GM21528 (cell line): ENCODE measurements at regions not wholly inside any gene's neighbourhood (a gene's known extent, or its start where the extent isn't known, plus 50 kb on each side); places are given as distances from the start of the nearest gene placed in this dataset.

Experiments
- ATAC-seq: cut with Tn5 transposase; IDR thresholded peaks from one replicate; pipeline ENCODE4 v1.9.1; 2021; ENCODE audit warnings: mild to moderate bottlenecking, moderate library complexity; ENCODE audit not compliant: unreplicated experiment, low FRiP score

DNA sequence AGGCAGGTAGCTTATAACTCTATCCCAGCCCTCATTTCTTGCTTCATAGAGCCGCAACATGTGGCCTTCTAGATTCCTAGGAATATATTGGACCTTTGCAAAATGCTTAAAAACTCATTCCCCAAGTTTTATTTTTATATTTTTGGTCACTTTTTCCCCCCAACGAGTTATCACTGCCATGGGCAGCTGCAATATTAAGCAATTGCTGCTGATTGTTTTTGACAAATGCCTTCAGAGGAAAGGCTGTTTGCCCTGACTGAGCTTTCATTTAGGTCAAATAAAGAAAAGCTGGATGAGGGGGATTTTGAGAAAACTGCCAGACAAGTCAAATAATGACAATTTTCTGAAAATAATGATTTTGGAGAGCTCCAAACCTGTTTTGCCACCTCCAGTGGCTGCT, 976.9 kb upstream of the MBL2 start:
- no peak for ATAC-seq

DNA sequence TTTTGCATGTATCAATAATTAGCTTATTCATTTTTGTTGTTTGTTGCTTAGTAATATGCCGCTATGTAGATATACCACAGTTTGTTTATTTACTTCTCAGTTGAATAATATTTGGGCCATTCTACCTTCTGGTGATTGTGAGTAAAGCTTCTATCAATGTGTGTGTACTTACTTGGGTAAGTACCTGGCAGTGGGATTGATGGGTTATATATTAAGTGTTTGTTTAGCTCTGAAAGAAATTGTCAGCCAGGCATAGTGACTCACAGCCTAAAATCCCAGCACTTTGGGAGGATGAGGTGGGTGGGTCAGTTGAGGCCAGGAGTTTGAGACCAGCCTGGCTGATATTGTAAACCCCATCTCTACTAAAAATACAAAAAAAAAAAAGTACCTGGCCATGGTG, 975.7 kb upstream of the MBL2 start:
- ATAC-seq, result no peak

DNA sequence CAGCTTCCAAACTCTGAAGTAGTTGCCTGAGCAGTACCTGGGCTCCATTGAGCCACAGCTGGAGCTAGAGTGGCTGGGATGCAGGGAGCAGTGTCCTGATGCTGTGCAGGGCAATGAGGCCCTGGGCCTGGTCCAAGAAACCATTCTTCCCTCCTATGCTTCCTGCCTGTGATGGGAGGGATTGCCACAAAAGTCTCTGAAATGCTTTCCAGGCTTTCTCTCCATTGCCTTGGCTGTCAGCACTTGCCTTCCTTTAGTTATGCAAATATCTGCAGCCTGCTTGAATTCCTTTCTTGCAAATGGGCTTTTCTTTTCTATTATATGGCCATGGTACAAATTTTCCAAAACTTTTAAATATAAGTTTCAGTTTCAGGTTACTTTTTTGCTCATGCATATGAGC, 972.2 kb upstream of the MBL2 start:
- no peak for ATAC-seq

DNA sequence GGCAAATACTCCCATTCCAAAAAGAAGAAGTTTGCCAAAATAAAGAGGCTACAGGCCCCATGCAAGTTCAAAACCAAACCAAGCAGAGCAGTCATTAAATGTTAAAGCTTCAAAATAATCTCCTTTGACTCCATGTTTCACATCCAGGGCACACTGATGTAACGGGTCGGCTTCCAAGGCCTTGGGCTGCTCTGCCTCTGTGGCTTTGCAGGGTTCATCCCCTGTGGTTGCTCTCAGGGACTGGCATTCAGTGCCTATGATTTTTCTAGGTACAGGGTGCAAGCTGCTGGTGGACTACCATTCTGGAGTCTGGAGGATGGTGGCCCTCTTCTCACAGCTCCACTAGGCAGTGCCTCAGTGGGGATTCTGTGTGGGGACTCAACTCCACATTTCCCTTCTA, 971.6 kb upstream of the MBL2 start:
- no peak for ATAC-seq

DNA sequence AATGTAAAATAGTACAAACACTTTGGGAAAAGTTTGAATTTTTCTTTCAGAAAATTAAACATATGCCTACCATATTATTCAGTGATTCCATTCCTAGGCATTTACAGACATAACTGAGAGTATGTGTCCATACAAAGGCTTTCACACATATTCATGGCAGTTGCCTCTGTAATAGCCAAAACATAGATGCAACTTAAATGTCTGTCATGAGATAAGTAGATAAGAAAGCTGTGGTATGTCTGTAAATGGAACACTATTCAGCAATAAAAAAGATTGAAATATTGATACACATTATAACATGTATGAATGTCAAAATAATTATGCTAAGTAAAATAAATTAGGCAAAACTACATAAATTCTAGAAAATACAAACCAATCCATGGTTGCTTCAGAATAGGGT, 964.5 kb upstream of the MBL2 start:
- no peak for ATAC-seq

DNA sequence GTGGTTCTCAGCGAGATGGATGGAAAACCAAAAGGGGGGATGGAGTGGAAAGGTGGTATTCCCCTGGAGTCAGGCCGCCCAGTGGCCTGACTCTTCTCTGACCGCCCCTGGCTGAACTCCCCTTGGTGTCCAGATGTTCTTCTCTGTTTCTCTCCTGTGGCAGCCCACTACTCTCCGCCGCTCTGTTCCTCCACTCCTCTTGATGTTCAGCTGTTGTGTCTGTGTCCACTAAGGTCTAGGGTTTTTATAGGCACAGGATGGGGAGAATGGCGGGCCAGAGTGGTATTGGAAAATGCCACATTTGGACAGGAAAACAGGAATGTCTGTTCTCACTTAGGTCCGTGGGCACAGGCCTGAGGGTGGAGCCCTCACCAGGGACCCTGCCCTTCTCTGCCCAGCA, 954.3 kb upstream of the MBL2 start:
- ATAC-seq, result no peak

DNA sequence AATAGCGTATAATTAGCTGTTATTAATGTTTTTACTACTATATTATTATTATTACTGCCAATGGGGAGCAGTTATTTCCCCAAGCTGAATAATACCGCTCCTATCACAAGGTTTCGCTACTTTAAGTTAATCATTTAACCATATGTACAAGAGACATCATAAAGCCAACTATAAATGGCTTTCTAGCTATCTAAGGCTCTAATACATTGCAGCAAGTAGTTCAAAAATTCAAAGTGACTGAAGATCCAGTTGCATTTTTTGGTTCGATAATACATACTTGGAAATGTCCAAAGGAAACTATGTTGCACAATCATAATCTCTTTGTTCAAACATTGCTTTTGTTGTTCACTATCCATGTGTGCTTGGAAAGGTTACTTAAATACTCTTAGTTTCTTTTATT, 952.0 kb upstream of the MBL2 start:
- ATAC-seq, result no peak

DNA sequence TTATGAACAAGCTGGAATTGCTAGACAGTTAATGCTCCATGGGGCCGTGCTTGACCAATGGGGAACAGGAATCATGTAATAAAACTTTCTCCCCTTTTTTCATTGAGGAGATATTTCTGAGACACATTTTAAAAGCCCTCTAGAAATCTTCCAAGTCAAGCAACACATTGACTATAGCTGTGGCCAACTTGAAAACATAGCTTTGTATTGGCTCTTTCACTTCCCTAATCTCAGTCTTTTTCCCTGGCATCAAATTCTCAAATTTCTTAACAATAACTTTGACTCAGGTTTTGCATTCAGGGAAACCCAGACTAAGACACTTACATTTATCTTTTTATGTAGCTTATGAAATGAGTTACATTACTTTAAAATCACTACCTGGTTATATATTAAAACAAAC, 947.1 kb upstream of the MBL2 start:
- ATAC-seq, result no peak

DNA sequence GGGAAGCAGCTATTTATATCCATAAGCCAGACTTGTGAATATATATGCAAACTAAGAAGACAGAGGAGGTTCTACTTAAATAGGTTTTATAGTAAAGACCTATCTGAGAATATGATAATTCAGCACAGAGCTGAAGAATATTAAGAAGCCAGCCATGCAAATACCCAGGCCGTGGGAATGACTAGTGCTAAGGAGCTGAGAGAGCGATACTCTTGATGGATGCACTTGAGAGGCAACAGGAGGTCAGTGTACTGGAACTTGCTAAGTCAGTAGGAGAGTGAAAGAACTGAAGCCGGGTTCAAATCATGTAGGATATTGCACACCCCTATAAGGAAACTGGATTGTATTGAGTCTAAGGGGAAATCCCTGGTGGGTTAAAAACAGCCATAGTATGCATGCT, 943.6 kb upstream of the MBL2 start:
- no peak for ATAC-seq

DNA sequence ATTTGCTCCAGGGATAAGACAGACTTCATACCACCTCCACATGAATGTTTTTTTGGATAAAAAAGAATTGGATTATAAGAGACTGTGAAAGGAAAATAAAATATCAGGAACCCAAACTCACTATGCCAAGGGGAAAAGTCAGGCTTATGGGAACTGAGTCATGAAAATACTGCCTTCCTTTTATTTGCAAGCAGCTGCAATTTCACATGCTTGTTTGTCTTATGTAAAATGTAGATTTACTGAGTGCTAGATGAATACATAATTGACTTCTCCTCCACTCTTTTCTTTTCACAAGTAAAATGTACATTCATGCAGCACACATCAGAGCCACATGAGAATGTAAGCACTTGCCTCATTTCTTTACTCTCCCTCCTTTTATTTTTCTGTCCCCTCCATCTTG, 940.8 kb upstream of the MBL2 start:
- no peak for ATAC-seq

DNA sequence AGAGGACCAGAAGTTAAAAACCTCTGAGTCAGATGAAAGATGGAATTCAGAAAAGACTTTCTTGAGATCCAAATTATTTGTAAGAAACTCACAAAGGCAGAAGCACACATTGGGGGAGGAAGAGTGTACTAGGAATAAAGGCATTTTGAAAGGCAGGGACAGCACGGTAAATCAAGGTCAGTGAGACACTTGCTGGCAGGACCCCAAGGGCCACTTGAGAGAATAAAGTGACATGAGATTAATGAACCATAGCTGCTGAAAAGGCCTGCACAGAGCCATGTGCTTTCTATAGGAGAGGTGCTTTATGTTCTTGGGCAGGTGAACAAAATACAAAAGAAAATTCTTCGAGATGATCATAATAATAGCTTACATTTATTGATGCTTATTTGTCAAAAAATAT, 929.9 kb upstream of the MBL2 start:
- no peak for ATAC-seq

DNA sequence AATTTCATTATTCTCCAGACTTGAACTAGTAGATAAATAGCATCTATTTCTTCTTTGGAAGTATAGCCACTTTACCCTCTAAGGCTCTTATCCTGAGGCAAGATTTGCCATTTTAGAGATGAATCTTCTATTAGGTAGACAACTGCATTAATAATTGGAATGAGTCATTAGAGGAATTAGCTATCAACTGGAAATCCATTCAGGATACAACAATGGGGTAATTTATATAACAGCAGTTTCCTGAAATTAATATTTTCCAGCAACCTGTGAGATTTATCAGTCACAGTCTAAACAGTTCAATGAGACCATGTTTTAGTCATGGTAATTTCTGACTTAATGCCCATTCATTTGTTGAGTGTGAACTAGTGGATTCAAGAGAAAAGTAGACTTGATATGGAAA, 928.6 kb upstream of the MBL2 start:
- ATAC-seq, result no peak

DNA sequence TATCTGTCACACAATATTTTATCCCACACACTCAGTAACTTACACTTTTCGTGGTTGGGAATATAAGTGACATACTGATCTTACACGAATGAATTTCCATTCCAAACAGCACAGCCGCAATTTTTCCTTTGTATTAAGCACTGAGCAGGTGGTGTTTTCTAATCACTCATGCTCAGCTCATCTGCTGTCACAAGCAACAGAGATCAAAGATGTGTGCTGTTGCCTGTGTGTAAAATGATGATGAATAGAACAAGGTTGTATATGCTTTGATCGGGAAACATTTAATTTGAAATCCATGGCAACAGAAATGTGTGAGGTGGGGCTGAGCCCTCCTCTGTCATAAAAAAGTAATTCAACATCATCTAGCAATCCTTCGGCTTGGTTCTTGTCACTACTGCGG, 927.7 kb upstream of the MBL2 start:
- ATAC-seq, result no peak

DNA sequence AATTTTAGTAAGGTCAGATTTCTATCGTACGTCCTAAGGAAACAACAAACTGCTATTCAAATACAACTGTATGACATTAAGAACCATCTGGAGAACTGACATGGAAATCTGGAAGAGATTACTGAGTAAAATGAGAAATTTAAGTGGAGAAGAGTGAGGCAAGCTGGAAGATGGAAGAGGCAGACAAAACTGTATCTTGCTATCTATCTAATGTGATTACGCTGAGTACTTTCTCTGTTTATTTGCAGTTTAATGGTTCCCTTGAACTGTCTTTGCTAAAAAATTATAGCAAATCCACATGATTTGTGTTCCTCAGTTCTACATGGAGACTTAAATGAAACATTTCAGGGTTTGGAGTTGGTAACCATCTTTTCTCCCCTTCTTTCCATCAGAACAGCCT, 927.1 kb upstream of the MBL2 start:
- no peak for ATAC-seq

DNA sequence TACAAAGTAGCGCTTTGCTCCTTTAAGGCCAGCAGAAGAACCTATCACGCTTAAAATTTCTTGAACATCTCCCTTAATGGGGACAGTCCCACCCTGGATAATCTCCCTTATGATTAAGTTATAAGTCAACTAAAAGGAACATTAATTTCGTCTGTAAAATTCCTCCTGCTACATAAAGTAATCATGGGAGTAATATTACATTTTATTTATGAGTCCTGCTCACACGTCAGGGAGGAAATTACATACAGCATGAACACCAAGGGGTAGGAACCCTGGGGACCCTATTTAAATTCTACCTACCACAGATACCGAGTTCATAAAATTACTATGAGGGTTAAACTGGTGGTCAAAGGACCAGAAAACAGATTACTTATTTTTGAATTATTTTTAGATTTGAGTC, 926.6 kb upstream of the MBL2 start:
- ATAC-seq, result no peak

DNA sequence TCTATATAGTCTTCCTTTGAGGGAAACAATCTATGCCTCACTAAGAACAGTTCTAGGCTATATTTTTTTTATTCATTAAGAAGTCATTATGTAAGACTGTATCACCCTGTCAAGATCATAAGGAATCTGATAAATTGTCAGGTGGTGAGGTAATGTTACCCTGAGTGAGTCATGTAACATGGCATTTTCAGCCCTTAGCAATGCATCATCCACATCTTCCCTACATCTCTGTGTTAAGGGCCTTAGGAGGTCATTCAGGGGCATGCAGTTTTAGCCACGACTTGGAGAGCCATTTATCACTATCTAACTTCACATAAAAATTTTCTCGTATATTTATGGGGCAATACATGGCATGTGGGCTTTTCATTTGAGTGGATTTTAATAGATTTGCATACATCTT, 924.5 kb upstream of the MBL2 start:
- no peak for ATAC-seq

DNA sequence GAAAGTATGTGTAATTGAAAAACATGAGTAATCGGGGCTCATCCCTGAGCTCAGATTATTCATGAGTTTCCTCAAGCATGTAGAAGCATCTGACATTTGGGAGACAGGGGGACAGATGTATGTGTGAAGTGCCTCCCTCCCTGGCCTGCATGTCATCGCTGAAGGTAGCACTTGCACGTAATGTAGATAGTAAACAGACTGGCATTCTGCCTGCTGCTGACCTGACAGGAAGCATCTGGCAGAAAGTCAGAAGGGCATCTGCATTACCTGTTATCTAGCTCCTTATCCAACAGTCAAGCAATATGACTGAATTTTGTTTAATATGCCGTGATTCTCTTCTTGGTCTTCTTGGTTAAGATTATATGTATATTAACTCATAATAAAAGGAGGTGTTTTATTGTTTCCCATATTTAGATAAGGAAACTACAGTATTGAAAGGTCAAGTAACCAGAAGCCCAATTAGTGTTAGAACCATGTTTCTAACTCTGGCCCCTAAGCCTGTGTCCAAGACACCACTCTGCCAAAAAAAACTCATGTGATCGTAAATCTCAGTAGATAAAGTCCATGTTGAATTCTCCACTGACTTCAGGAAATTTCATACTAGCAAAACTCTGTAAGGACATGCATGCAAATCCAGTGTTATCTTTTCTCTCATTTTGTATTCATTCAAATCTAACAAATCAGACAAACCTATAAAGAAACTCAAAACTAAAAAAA, 918.1 kb upstream of the MBL2 start:
- no peak for ATAC-seq

DNA sequence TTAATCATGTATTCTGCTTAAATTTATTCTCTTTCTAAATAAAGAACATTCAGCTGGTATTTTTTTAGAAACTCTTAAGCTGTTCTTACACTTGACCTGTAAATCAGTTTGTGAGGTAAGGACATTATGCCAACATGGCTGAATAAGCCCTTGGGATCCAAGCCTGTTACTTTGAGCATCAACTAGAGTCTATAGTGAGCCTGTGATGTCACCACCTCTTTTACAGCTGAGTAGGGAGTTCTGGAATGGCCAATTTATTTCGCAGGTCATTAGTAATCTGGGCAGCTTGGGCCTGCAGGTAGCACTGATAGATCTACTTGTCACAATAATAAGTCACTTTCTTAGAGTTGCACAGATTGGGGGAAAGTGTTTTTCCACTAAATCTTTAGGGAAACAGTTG, 915.2 kb upstream of the MBL2 start:
- no peak for ATAC-seq

DNA sequence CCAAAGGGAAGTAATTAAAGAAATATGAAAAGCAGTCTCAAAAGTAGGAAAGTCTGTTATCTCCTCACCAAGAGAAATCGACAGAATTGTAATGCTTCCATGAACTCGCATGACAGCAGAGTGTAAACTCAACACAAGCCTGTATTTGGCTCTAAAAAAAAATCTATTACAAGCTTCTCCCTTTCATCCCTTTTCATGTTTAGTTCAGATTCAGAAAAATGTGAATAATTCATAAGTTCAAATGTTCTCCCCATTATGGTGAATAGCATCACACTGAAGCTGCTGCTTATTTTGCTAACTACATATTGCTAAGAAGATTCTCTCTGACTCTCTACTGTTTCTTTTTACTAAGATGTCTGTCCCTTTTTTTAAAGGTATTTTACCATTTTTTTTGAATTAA, 910.3 kb upstream of the MBL2 start:
- ATAC-seq, result no peak

DNA sequence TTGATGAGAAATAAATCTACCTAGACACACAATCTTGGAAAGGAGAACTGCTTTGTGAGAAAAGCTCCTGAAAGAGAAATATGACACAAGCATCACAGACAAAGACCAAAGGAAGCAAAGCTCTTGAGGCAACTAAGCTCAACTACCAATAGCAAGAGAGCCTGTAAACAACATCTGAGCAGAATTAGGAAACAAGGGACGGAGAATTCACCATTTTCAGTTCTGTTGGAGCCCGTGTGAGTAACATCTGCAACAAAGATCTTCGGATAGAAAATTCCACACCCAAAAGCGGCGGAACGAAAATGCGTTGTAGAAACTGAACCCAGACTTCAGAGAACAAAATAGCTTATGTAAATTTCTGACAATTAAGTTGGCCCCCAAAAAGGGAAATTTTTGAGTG, 909.9 kb upstream of the MBL2 start:
- ATAC-seq, result no peak

DNA sequence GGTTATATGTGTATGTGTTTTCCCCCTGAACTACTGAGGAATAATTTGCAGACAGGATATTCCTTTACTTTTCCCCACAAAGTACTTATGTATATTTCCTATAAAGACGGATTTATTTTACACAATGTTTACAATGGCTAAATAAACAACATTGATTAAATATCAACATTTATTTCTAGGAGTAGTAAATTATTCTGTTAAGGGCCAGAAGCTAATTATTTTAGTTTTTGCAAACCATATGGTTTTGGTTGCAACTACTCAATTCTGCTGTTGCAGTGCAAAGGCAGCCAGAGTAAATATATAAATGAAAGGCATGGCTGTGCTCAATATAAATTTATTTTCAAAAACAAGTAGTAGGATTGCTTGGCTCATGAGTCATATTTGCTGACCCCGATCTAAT, 907.1 kb upstream of the MBL2 start:
- no peak for ATAC-seq

DNA sequence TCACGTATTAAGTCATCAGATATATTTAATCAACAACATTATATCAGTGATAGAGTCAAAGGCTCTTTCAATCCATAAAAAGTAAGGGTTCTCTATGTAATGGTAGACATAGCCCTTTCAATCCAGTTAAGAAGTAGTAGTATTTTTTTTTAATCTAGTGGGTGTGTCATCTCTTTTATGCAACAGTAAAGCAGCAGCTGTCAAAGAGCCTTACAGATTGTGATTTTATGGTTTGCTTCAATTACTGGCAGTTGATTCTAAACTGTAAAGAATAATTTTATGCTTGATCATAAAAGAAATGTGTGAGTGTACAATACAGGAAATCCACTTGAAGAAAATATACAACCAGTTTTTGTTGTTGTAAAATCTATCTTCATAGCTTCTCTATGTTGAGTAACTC, 902.6 kb upstream of the MBL2 start:
- no peak for ATAC-seq

DNA sequence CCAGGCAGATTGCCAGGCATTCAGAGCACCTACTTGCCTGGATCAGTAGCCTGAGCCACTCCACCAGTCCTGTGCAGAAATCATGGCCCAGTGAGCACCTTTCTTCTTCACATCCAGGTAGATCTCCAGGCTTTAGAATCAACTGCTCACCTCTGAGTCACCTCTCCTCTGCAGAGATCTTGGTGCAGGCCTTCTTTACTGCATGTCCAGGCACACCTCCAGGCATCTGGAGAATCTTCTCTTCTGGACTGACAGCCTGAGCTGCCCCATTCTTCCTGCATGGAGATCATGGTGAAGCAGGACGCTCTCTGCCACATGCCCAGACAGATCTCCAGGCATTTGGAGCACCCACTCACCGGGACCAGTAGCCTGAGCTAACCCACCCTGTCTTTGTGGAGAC, 894.5 kb upstream of the MBL2 start:
- ATAC-seq, result no peak
